ENCODE measurements at regions not wholly inside any gene's neighbourhood (a gene's known extent, or its start where the extent isn't known, plus 50 kb on each side); places are given as distances from the start of the nearest gene placed in this dataset.
"Not testable (repeated sequence)": the region's sequence is repeated elsewhere in the genome, so short reads cannot be mapped to it uniquely, and the experiment has no call there.

- POLR2A ChIA-PET: no interaction called here
- no peak overlapping the region for H3K27ac Mint-ChIP-seq
Measured at GRCh38 chr3:189410522-189410921, 220.7 kb upstream of the TP63 start.

GRCh38 chr3:189419038-189419437 is 212.2 kb upstream of the TP63 start:
- Mint-ChIP-seq H3K9me3 (peaks cover 4% of the 10 kb centered on the region), H3K27me3 (no peaks in the 10 kb centered on the region), H3K4me1 (no peaks in the 10 kb centered on the region), H3K36me3 (ENCODE audit: low read depth) (no peaks in the 10 kb centered on the region), H3K4me3 (no peak overlapping the region), H3K27ac (no peak overlapping the region)
- CTCF ChIA-PET: no interaction called here
- no peak for DNase-seq
- POLR2A ChIA-PET: no interaction called here

More at GRCh38 chr3:189410522-189410921, 220.7 kb upstream of the TP63 start:
- DNase-seq: no peak
- Mint-ChIP-seq H3K4me3 (no peak overlapping the region), H3K9me3 (peaks cover 4% of the 10 kb centered on the region), H3K27me3 (peaks cover 5% of the 10 kb centered on the region), H3K36me3 (ENCODE audit: low read depth) (no peaks in the 10 kb centered on the region), H3K4me1 (no peaks in the 10 kb centered on the region)
- CTCF ChIA-PET: no interaction called here

- no peak overlapping the region for H3K27ac Mint-ChIP-seq
- H3K36me3 Mint-ChIP-seq (ENCODE audit: low read depth): no peaks in the 10 kb centered on the region
- H3K9me3 Mint-ChIP-seq: peaks cover 4% of the 10 kb centered on the region
Measured at GRCh38 chr3:189419683-189420082, 211.5 kb upstream of the TP63 start.

GRCh38 chr3:189424922-189425321 is 206.3 kb upstream of the TP63 start:
- Mint-ChIP-seq H3K27me3 (no peaks in the 10 kb centered on the region), H3K4me1 (no peaks in the 10 kb centered on the region), H3K9me3 (peaks cover 12% of the 10 kb centered on the region), H3K36me3 (ENCODE audit: low read depth) (no peaks in the 10 kb centered on the region), H3K4me3 (no peak overlapping the region), H3K27ac (no peak overlapping the region)
- CTCF ChIA-PET: no interaction called here
- POLR2A ChIA-PET: no interaction called here
- no peak for DNase-seq

More at GRCh38 chr3:189419683-189420082, 211.5 kb upstream of the TP63 start:
- no peaks in the 10 kb centered on the region for H3K4me1 Mint-ChIP-seq
- H3K27me3 Mint-ChIP-seq: no peaks in the 10 kb centered on the region
- POLR2A ChIA-PET: no interaction called here
- CTCF ChIA-PET: interaction anchor here (0.5 to 0.7 kb wide), 3 partner anchors 23 to 46 kb away, joined by 4 to 5 read pairs (median 4); no protein-coding TSS in a partner anchor
- no peak overlapping the region for H3K4me3 Mint-ChIP-seq
- no peak for DNase-seq

- Mint-ChIP-seq H3K4me3 (no peak overlapping the region), H3K4me1 (no peaks in the 10 kb centered on the region), H3K9me3 (peaks cover 17% of the 10 kb centered on the region), H3K27ac (no peak overlapping the region), H3K27me3 (no peaks in the 10 kb centered on the region), H3K36me3 (ENCODE audit: low read depth) (no peaks in the 10 kb centered on the region)
- CTCF ChIA-PET: no interaction called here
- POLR2A ChIA-PET: no interaction called here
- DNase-seq: no peak
Measured at GRCh38 chr3:189429019-189429418, 202.2 kb upstream of the TP63 start.

GRCh38 chr3:189430166-189430565 is 201.0 kb upstream of the TP63 start:
- Mint-ChIP-seq H3K4me1 (no peaks in the 10 kb centered on the region), H3K36me3 (ENCODE audit: low read depth) (no peaks in the 10 kb centered on the region), H3K27ac (no peak overlapping the region), H3K4me3 (no peak overlapping the region), H3K9me3 (peaks cover 17% of the 10 kb centered on the region), H3K27me3 (no peaks in the 10 kb centered on the region)
- POLR2A ChIA-PET: no interaction called here
- DNase-seq: no peak
- CTCF ChIA-PET: interaction anchor here (0.5 kb wide), 1 partner anchor 1208 kb away, joined by 4 read pairs; no protein-coding TSS in a partner anchor

- DNase-seq; H3K36me3 Mint-ChIP-seq (ENCODE audit: low read depth); H3K27me3 Mint-ChIP-seq; POLR2A ChIA-PET; H3K9me3 Mint-ChIP-seq; H3K4me3 Mint-ChIP-seq; H3K27ac Mint-ChIP-seq; H3K4me1 Mint-ChIP-seq: not testable (repeated sequence)
- CTCF ChIA-PET: interaction anchor here (0.6 to 0.9 kb wide), 3 partner anchors 23 to 169 kb away, joined by 3 to 4 read pairs (median 3); no protein-coding TSS in a partner anchor
Measured at GRCh38 chr3:189442257-189442656, 188.9 kb upstream of the TP63 start.

GRCh38 chr3:189446959-189447560 is 184.1 kb upstream of the TP63 start:
- no peaks in the 10 kb centered on the region for H3K36me3 Mint-ChIP-seq (ENCODE audit: low read depth)
- no peak overlapping the region for H3K4me3 Mint-ChIP-seq
- CTCF ChIA-PET: no interaction called here
- H3K27ac Mint-ChIP-seq: no peak overlapping the region
- H3K27me3 Mint-ChIP-seq: no peaks in the 10 kb centered on the region
- H3K9me3 Mint-ChIP-seq: peaks cover 4% of the 10 kb centered on the region
- H3K4me1 Mint-ChIP-seq: no peaks in the 10 kb centered on the region
- POLR2A ChIA-PET: no interaction called here
- no peak for DNase-seq

- POLR2A ChIA-PET: no interaction called here
- H3K27ac Mint-ChIP-seq: no peak overlapping the region
- H3K4me3 Mint-ChIP-seq: no peak overlapping the region
- no peaks in the 10 kb centered on the region for H3K4me1 Mint-ChIP-seq
- H3K9me3 Mint-ChIP-seq: peaks cover 4% of the 10 kb centered on the region
- H3K27me3 Mint-ChIP-seq: no peaks in the 10 kb centered on the region
- DNase-seq: no peak
- CTCF ChIA-PET: no interaction called here
- no peaks in the 10 kb centered on the region for H3K36me3 Mint-ChIP-seq (ENCODE audit: low read depth)
Measured at GRCh38 chr3:189449084-189449483, 182.1 kb upstream of the TP63 start.

- DNase-seq: no peak
- ChIA-PET CTCF (interaction anchor here (0.6 kb wide), 1 partner anchor 35 kb away, joined by 4 read pairs; no protein-coding TSS in a partner anchor), POLR2A (no interaction called here)
- Mint-ChIP-seq H3K9me3 (peaks cover 12% of the 10 kb centered on the region), H3K27ac (no peak overlapping the region), H3K27me3 (no peaks in the 10 kb centered on the region), H3K36me3 (ENCODE audit: low read depth) (peaks cover 4% of the 10 kb centered on the region), H3K4me3 (no peak overlapping the region), H3K4me1 (no peaks in the 10 kb centered on the region)
Measured at GRCh38 chr3:189455009-189455408, 176.2 kb upstream of the TP63 start.

- H3K27ac Mint-ChIP-seq: no peak overlapping the region
- no peak for DNase-seq
- H3K9me3 Mint-ChIP-seq: peaks cover 12% of the 10 kb centered on the region
- H3K4me3 Mint-ChIP-seq: no peak overlapping the region
- H3K4me1 Mint-ChIP-seq: no peaks in the 10 kb centered on the region
- H3K36me3 Mint-ChIP-seq (ENCODE audit: low read depth): peaks cover 4% of the 10 kb centered on the region
- CTCF ChIA-PET: interaction anchor here (0.6 kb wide), 1 partner anchor 36 kb away, joined by 4 read pairs; no protein-coding TSS in a partner anchor
- POLR2A ChIA-PET: no interaction called here
- no peaks in the 10 kb centered on the region for H3K27me3 Mint-ChIP-seq
Measured at GRCh38 chr3:189455641-189456417, 175.4 kb upstream of the TP63 start.

- no peak for DNase-seq
- ChIA-PET POLR2A (no interaction called here), CTCF (no interaction called here)
- Mint-ChIP-seq H3K27ac (no peak overlapping the region), H3K4me3 (no peak overlapping the region), H3K27me3 (no peaks in the 10 kb centered on the region), H3K36me3 (ENCODE audit: low read depth) (peaks cover 4% of the 10 kb centered on the region), H3K4me1 (no peaks in the 10 kb centered on the region), H3K9me3 (peaks cover 12% of the 10 kb centered on the region)
Measured at GRCh38 chr3:189457201-189457607, 174.0 kb upstream of the TP63 start.

- H3K4me1 Mint-ChIP-seq: no peaks in the 10 kb centered on the region
- H3K4me3 Mint-ChIP-seq: no peak overlapping the region
- H3K36me3 Mint-ChIP-seq (ENCODE audit: low read depth): peaks cover 6% of the 10 kb centered on the region
- ChIA-PET POLR2A (no interaction called here), CTCF (no interaction called here)
- no peak overlapping the region for H3K27ac Mint-ChIP-seq
- DNase-seq: no peak
- H3K9me3 Mint-ChIP-seq: peaks cover 12% of the 10 kb centered on the region
- H3K27me3 Mint-ChIP-seq: no peaks in the 10 kb centered on the region
Measured at GRCh38 chr3:189457631-189458412, 173.4 kb upstream of the TP63 start.
